ENCODE measurements at regions not wholly inside any gene's neighbourhood (a gene's known extent, or its start where the extent isn't known, plus 50 kb on each side); places are given as distances from the start of the nearest gene placed in this dataset.

DNA sequence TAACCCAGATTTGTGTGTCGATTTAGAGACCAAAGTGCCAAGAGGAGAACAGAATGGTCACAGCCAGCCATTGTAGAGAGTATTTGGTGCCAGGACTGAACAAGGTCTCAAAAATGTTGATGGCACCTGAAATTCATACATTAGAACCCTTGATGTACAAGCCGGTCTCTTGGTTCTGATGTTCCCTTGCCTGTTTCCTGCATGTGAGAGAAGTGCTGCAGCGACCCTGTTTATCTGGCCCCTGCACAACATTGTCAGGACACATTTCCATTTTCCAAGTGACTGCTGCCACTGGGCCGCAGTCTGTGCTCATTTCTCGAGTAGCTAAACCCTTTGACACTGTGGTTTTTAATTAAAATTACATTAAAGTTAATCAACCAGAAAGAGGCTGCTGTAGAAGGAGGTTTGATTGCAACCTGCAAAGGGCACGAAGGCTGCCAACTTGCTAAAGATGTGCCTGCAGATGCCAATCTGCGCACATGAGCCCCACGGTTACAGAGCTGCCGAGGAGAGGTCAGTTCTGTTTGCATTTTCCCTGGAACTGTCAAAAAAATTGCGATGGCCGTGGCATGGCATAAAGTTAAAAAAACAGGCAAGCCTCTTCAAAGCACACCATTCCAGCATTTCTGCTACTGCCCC is 136.4 kb upstream of the CMC1 start:
- no peak overlapping the region for H3K4me3 ChIP-seq (ENCODE audit: low read depth, low read length)
- TF ChIP-seq, protein P1, sequence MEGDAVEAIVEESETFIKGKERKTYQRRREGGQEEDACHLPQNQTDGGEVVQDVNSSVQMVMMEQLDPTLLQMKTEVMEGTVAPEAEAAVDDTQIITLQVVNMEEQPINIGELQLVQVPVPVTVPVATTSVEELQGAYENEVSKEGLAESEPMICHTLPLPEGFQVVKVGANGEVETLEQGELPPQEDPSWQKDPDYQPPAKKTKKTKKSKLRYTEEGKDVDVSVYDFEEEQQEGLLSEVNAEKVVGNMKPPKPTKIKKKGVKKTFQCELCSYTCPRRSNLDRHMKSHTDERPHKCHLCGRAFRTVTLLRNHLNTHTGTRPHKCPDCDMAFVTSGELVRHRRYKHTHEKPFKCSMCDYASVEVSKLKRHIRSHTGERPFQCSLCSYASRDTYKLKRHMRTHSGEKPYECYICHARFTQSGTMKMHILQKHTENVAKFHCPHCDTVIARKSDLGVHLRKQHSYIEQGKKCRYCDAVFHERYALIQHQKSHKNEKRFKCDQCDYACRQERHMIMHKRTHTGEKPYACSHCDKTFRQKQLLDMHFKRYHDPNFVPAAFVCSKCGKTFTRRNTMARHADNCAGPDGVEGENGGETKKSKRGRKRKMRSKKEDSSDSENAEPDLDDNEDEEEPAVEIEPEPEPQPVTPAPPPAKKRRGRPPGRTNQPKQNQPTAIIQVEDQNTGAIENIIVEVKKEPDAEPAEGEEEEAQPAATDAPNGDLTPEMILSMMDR (IDR thresholded peaks at IDR 0.05; ENCODE audit: insufficient read depth, low read depth, low read length): no peak
- no peak for DNase-seq (ENCODE audit: low read depth)

DNA sequence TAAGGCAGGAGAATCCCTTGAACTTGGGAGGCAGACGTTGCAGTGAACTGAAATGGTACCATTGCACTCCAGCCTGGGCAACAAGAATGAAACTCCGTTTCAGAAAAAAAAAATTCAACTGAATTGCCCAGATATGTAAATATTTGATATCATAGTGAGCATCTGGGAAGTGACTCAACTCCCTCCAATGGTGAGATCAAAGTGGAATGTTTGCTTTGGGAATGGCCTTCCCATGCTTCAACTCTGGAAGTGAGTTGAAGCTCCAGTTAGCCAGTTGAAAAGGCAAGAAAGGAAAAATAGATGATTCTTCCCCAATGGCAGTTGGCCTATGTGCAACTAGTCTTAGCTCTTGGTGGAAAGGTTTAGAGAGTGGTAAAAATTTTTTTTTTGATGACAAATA is 131.6 kb upstream of the CMC1 start:
- no peak for DNase-seq (ENCODE audit: low read depth)
- no peak overlapping the region for H3K4me3 ChIP-seq (ENCODE audit: low read depth, low read length)
- TF ChIP-seq, protein P1 (IDR thresholded peaks at IDR 0.05; ENCODE audit: insufficient read depth, low read depth, low read length): no peak

DNA sequence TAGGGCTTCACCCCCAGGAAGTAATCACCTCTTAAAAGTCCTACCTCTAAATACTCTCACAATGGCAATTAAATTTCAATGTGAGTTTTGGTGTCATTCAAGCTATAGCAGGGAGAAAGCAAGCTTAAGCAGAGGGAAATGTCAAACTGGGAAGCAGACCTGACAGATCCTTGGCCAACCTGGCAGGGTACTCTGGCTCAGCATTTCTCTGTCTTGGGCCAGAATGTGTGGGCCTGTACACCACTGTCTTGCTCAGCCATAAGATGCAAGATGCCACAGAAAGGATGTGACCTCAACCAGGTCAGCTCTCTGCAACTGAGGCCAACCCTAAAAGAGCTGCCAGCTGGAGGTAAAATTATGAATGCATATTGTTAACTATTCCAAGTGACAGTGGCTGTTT is 130.6 kb upstream of the CMC1 start:
- TF ChIP-seq, protein P1 (IDR thresholded peaks at IDR 0.05; ENCODE audit: insufficient read depth, low read depth, low read length): no peak
- H3K4me3 ChIP-seq (ENCODE audit: low read depth, low read length): no peak overlapping the region
- no peak for DNase-seq (ENCODE audit: low read depth)

DNA sequence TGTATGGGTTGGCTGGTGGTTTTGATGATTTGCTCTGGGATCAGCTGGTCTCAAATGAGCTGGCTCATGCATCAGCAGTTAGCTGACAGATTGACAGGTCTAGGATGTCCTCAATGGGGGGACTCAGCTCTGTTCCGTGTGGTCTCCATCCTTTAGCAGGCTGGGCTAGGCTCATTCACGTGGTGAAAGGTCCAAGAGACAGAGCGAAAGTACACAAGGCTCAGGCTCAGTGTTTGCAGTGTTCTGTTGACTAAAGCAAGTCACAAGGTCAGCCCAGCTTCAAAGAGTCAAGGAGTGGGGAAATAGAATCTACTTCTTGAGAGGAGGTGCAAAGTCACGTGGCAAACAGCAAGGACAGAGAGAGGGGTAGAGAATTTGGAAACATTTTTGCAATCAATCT is 126.5 kb upstream of the CMC1 start:
- TF ChIP-seq, protein P1 (IDR thresholded peaks at IDR 0.05; ENCODE audit: insufficient read depth, low read depth, low read length): no peak
- no peak for DNase-seq (ENCODE audit: low read depth)
- no peak overlapping the region for H3K4me3 ChIP-seq (ENCODE audit: low read depth, low read length)

DNA sequence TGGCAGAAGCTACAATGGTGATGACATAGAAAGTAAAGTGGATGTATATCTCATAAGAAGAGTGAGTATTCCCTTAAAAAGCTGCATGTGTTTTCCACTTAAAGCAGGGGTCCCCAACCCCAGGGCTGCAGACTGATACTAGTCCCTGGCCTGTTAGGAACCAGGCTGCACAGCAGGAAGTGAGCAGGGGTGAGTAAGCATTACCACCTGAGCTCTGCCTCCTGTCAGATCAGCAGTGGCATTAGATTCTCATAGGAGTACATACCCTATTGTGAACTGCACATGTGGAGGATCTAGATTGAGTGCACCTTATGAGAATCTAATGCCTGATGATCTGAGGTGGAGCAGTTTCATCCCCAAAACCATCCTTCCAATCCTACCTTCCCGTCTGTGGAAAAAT is 126.1 kb upstream of the CMC1 start:
- TF ChIP-seq, protein P1 (IDR thresholded peaks at IDR 0.05; ENCODE audit: insufficient read depth, low read depth, low read length): no peak
- no peak overlapping the region for H3K4me3 ChIP-seq (ENCODE audit: low read depth, low read length)
- DNase-seq (ENCODE audit: low read depth): no peak

DNA sequence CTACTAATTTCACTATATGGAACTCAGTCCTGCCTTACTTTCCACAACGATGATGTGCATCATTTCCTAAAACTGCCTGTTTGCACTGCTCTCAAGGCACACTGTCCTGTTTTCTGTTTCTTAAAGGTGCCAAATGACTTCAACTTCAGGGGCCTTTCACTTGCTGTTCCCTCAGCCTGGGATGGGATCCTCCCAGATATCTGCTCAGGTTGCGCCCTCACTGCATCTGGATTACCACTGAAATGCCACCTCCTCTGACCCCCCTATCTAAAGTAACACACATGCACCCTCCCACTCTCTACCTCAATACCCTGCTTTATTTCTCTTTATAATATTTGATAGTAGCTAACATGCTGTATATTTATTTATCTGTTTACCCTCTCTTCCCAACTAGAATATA is 123.8 kb upstream of the CMC1 start:
- no peak for DNase-seq (ENCODE audit: low read depth)
- no peak overlapping the region for H3K4me3 ChIP-seq (ENCODE audit: low read depth, low read length)
- TF ChIP-seq, protein P1 (IDR thresholded peaks at IDR 0.05; ENCODE audit: insufficient read depth, low read depth, low read length): no peak

DNA sequence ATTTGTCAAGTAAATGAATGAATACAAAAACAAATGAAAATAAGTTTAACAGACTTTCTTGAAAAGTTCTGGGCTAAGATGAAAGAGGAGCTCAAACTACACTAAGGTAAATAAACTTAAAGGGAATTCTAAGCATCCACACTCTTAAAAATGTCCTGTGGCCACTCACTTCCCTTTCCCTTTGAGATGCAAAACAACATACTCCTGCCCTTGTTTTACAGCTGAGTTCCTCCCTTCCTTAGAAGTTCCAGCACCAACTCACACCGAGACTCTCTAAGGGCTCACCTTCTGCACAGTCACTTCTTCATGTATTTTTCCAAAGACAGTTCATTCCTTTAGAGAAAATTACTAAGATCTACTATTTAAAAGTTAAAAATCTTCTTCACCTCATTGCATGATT is 123.3 kb upstream of the CMC1 start:
- no peak overlapping the region for H3K4me3 ChIP-seq (ENCODE audit: low read depth, low read length)
- TF ChIP-seq, protein P1 (IDR thresholded peaks at IDR 0.05; ENCODE audit: insufficient read depth, low read depth, low read length): no peak
- no peak for DNase-seq (ENCODE audit: low read depth)

Data from fibroblast of villous mesenchyme (primary cell).